Retinal pigment epithelial cell (primary cell): ENCODE measurements at regions not wholly inside any gene's neighbourhood (a gene's known extent, or its start where the extent isn't known, plus 50 kb on each side); places are given as distances from the start of the nearest gene placed in this dataset.

Experiments
- DNase-seq: peaks from one replicate; pipeline ENCODE4 v3.0.0-alpha.2; 2010; ENCODE audit warnings: low read depth
- H3K4me3 ChIP-seq: 2 replicates; pipeline ENCODE4 v1.5.1; 2011; ENCODE audit warnings: mild to moderate bottlenecking, low read length, control low read depth, moderate library complexity
- CTCF ChIP-seq: conservative IDR thresholded peaks from 2 replicates; pipeline ENCODE4 v1.5.1; 2011; ENCODE audit warnings: low read depth, low read length, control low read depth, inconsistent platforms

GRCh38 chr15:93424131-93424530 is 335.1 kb upstream of the RGMA start:
- no peak for DNase-seq
- no peak overlapping the region for H3K4me3 ChIP-seq
- no peak for TF ChIP-seq CTCF

GRCh38 chr15:93422476-93422875 is 333.5 kb upstream of the RGMA start:
- H3K4me3 ChIP-seq: no peak overlapping the region
- no peak for TF ChIP-seq CTCF
- DNase-seq: no peak

- no peak for TF ChIP-seq CTCF
- H3K4me3 ChIP-seq: no peak overlapping the region
- no peak for DNase-seq
Observed at GRCh38 chr15:93420477-93420876, 331.5 kb upstream of the RGMA start.

- no peak for DNase-seq
- TF ChIP-seq CTCF: no peak
- no peak overlapping the region for H3K4me3 ChIP-seq
Observed at GRCh38 chr15:93420050-93420452, 331.0 kb upstream of the RGMA start.

- no peak for TF ChIP-seq CTCF
- H3K4me3 ChIP-seq: no peak overlapping the region
- DNase-seq: no peak
Observed at GRCh38 chr15:93418566-93418965, 329.6 kb upstream of the RGMA start.

- H3K4me3 ChIP-seq: no peak overlapping the region
Observed at GRCh38 chr15:93417631-93418030, 328.6 kb upstream of the RGMA start.

GRCh38 chr15:93417156-93417555 is 328.1 kb upstream of the RGMA start:
- DNase-seq: no peak
- no peak for TF ChIP-seq CTCF
- H3K4me3 ChIP-seq: no peak overlapping the region

More at GRCh38 chr15:93417631-93418030, 328.6 kb upstream of the RGMA start:
- no peak for DNase-seq
- TF ChIP-seq CTCF: no peak
